CD4-positive, alpha-beta T cell (primary cell): ENCODE measurements at regions not wholly inside any gene's neighbourhood (a gene's known extent, or its start where the extent isn't known, plus 50 kb on each side); places are given as distances from the start of the nearest gene placed in this dataset.

ENCODE experiments used
- ATAC-seq: fragments of 200-7000 bp; cut with Tn5 transposase; one replicate; pipeline ENCODE4 v1.10.0; 2022; ENCODE audit warnings: mild to moderate bottlenecking; ENCODE audit not compliant: poor library complexity
- CTCF ChIA-PET: fragments of 350-600 bp; sonication (Branson Sonifier 250); formaldehyde crosslinking; loops from one replicate; lab custom pipeline; 2021; ENCODE audit warnings: antibody characterized with exemption, inconsistent platforms; lab: Charles Lee
- POLR2A ChIA-PET: fragments of 350-600 bp; sonication (Branson Sonifier 250); formaldehyde crosslinking; loops from one replicate; lab custom pipeline; 2021; ENCODE audit warnings: antibody characterized with exemption, inconsistent platforms; lab: Charles Lee
- DNase-seq, 14 experiments: peaks; one replicate each; pipeline ENCODE4 v3.0.0-alpha.2; 2013 to 2020; ENCODE audit warnings: mixed read lengths in 2 of 14
- H3K27ac ChIP-seq, 2 donors: one replicate each; pipeline versions ENCODE4 v1.5.1 to v1.7.0; 2013; ENCODE audit warnings: low read length in 2 of 2, low read depth in 1 of 2, mild to moderate bottlenecking in 1 of 2
- H3K27me3 ChIP-seq, 2 experiments: 1 replicate in 1 of 2; 2 replicates in 1 of 2; pipeline versions ENCODE4 v1.6.1 to v1.7.0; 2013; ENCODE audit warnings: low read length in 2 of 2, control low read depth in 1 of 2, mild to moderate bottlenecking in 1 of 2, moderate library complexity in 1 of 2; ENCODE audit not compliant: insufficient read depth in 2 of 2, control insufficient read depth in 1 of 2
- H3K36me3 ChIP-seq: one replicate; pipeline ENCODE4 v1.6.1; 2013; ENCODE audit warnings: low read length, control low read depth; ENCODE audit not compliant: insufficient read depth
- H3K4me1 ChIP-seq: one replicate; pipeline ENCODE4 v1.6.1; 2013; ENCODE audit warnings: low read length, control low read depth; ENCODE audit not compliant: insufficient read depth
- H3K4me3 ChIP-seq: one replicate; pipeline ENCODE4 v1.5.1; 2013; ENCODE audit warnings: mild to moderate bottlenecking, low read length, moderate library complexity
- H3K9me3 ChIP-seq, 2 experiments: 1 replicate in 1 of 2; 2 replicates in 1 of 2; pipeline versions ENCODE4 v1.6.1 to v1.7.0; 2013; ENCODE audit warnings: low read length in 2 of 2, mild to moderate bottlenecking in 2 of 2, control low read depth in 1 of 2, moderate library complexity in 1 of 2; ENCODE audit not compliant: control insufficient read depth in 1 of 2, insufficient read depth in 1 of 2
- H3K27ac Mint-ChIP-seq: one replicate; pipeline ENCODE4 v1.8.0; 2020; ENCODE audit warnings: mixed read lengths
- H3K27me3 Mint-ChIP-seq: one replicate; pipeline ENCODE4 v1.8.0; 2021; ENCODE audit warnings: mixed read lengths
- H3K36me3 Mint-ChIP-seq: one replicate; pipeline ENCODE4 v1.8.0; 2021; ENCODE audit warnings: low read depth, mixed read lengths
- H3K4me1 Mint-ChIP-seq: one replicate; pipeline ENCODE4 v1.8.0; 2021; ENCODE audit warnings: low read depth, mixed read lengths
- H3K4me3 Mint-ChIP-seq: one replicate; pipeline ENCODE4 v1.8.0; 2020; ENCODE audit warnings: mild to moderate bottlenecking, mixed read lengths
- H3K9me3 Mint-ChIP-seq: one replicate; pipeline ENCODE4 v1.8.0; 2020; ENCODE audit warnings: mixed read lengths
- CTCF ChIP-seq: fragments of 200-600 bp; IDR thresholded peaks from one replicate; pipeline ENCODE4 v1.8.0; 2022; ENCODE audit warnings: antibody characterized with exemption, mild to moderate bottlenecking
- intact Hi-C, 2 experiments: fragments of 100-400 bp; cut with DNase I in 1 of 2; cut with micrococcal nuclease in 1 of 2; formaldehyde crosslinking; loops; one replicate each; pipeline versions ENCODE4 v1.15.1 to v1.9.0; 2023 to 2025; cut with DNase I, micrococcal nuclease

- DNase-seq (no peak), ATAC-seq (no peak)
- Mint-ChIP-seq H3K27ac (no peak overlapping the region), H3K36me3 (no peaks in the 10 kb centered on the region), H3K9me3 (no peaks in the 10 kb centered on the region), H3K4me1 (no peaks in the 10 kb centered on the region), H3K4me3 (no peak overlapping the region), H3K27me3 (no peaks in the 10 kb centered on the region)
- ChIA-PET POLR2A (no interaction called here), CTCF (no interaction called here)
- H3K9me3 ChIP-seq: no peaks in the 10 kb centered on the region
- TF ChIP-seq CTCF: no peak
- H3K4me3 ChIP-seq: no peak overlapping the region
- H3K4me1 ChIP-seq: no peaks in the 10 kb centered on the region
- H3K36me3 ChIP-seq: no peaks in the 10 kb centered on the region
- no peak overlapping the region for H3K27ac ChIP-seq
- H3K27me3 ChIP-seq: no peaks in the 10 kb centered on the region
- intact Hi-C loops: no loop called here
Observed at GRCh38 chr22:47698906-47699305, 936.5 kb downstream of the TBC1D22A start.

GRCh38 chr22:47697861-47698260 lies 935.4 kb downstream of the TBC1D22A start:
- Histone ChIP-seq H3K4me1 (no peaks in the 10 kb centered on the region), H3K36me3 (no peaks in the 10 kb centered on the region), H3K4me3 (no peak overlapping the region), H3K27me3 (no peaks in the 10 kb centered on the region), H3K27ac (no peak overlapping the region), H3K9me3 (no peaks in the 10 kb centered on the region)
- H3K36me3 Mint-ChIP-seq: no peaks in the 10 kb centered on the region
- ChIA-PET CTCF (no interaction called here), POLR2A (no interaction called here)
- no peaks in the 10 kb centered on the region for H3K9me3 Mint-ChIP-seq
- ATAC-seq (no peak), DNase-seq (no peak)
- intact Hi-C loops: no loop called here
- no peaks in the 10 kb centered on the region for H3K4me1 Mint-ChIP-seq
- H3K27me3 Mint-ChIP-seq: no peaks in the 10 kb centered on the region
- no peak overlapping the region for H3K4me3 Mint-ChIP-seq
- no peak overlapping the region for H3K27ac Mint-ChIP-seq
- TF ChIP-seq CTCF: no peak

GRCh38 chr22:47696776-47697175 lies 934.3 kb downstream of the TBC1D22A start:
- no peaks in the 10 kb centered on the region for H3K27me3 ChIP-seq
- no peak for TF ChIP-seq CTCF
- H3K36me3 ChIP-seq: no peaks in the 10 kb centered on the region
- POLR2A ChIA-PET: no interaction called here
- H3K4me1 Mint-ChIP-seq: no peaks in the 10 kb centered on the region
- no peak overlapping the region for H3K4me3 Mint-ChIP-seq
- H3K4me1 ChIP-seq: no peaks in the 10 kb centered on the region
- H3K9me3 ChIP-seq: no peaks in the 10 kb centered on the region
- H3K27ac ChIP-seq: no peak overlapping the region
- no peak for DNase-seq
- H3K9me3 Mint-ChIP-seq: no peaks in the 10 kb centered on the region
- H3K27ac Mint-ChIP-seq: no peak overlapping the region
- intact Hi-C loops: no loop called here
- H3K27me3 Mint-ChIP-seq: no peaks in the 10 kb centered on the region
- no peaks in the 10 kb centered on the region for H3K36me3 Mint-ChIP-seq
- no peak overlapping the region for H3K4me3 ChIP-seq
- ATAC-seq: no peak
- CTCF ChIA-PET: no interaction called here
